ENCODE measurements at regions not wholly inside any gene's neighbourhood (a gene's known extent, or its start where the extent isn't known, plus 50 kb on each side); places are given as distances from the start of the nearest gene placed in this dataset.

GRCh38 chr5:158487664-158488063 is 612.1 kb downstream of the EBF1 start:
- TF ChIP-seq CTCF (IDR thresholded peaks at IDR 0.05) (no peak), POLR2AphosphoS5 (IDR thresholded peaks at IDR 0.05) (no peak), POLR2A (IDR thresholded peaks at IDR 0.05; ENCODE audit: low read depth) (no peak), EP300 (IDR thresholded peaks at IDR 0.05) (no peak)

All from esophagus muscularis mucosa (tissue), 4 donors.